GM12891 (cell line): ENCODE measurements at regions not wholly inside any gene's neighbourhood (a gene's known extent, or its start where the extent isn't known, plus 50 kb on each side); places are given as distances from the start of the nearest gene placed in this dataset.

ENCODE experiments used
- POLR2A ChIP-seq: IDR thresholded peaks from 2 replicates; pipeline ENCODE4 v1.6.1; 2011; ENCODE audit warnings: low read depth, low read length, control low read depth
- POLR2AphosphoS5 ChIP-seq: IDR thresholded peaks from 2 replicates; pipeline ENCODE4 v1.6.1; 2011; ENCODE audit warnings: low read depth, low read length, control low read depth
- SPI1 ChIP-seq: IDR thresholded peaks from 2 replicates; pipeline ENCODE4 v1.6.1; 2011; ENCODE audit warnings: low read depth, low read length, control low read depth
- TAF1 ChIP-seq: IDR thresholded peaks from 2 replicates; pipeline ENCODE4 v1.6.1; 2011; ENCODE audit warnings: low read depth, low read length, control low read depth

GRCh38 chr11:70745451-70745850 is 347.1 kb downstream of the CTTN start:
- TF ChIP-seq POLR2AphosphoS5, result no peak
- no peak for TF ChIP-seq SPI1
- no peak for TF ChIP-seq TAF1
- TF ChIP-seq POLR2A, result no peak
